Daoy (cell line): ENCODE measurements at regions not wholly inside any gene's neighbourhood (a gene's known extent, or its start where the extent isn't known, plus 50 kb on each side); places are given as distances from the start of the nearest gene placed in this dataset.

ENCODE experiments used
- DNase-seq: peaks from one replicate; pipeline ENCODE4 v3.0.0-alpha.2; 2015; ENCODE audit warnings: low read depth

DNA sequence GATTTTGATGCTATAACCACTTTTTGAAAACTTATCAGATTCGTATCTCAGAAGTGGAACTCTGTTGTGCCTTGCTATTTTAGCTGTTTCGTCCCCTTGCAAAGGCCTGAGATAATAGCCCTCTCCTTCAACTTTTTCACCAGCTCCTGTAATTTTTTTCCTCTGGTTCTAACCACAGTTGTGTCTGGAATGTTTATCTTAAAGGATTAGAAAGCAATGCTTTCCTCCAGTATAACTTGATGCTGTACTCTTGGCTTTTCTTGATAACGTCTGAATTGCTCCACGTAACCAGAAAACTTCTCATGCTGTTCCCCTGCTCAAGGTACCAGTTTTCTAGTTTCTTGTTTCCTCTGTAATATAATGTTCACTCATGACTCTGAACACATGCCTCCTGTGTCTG is 209.4 kb downstream of the DTWD2 start:
- no peak for DNase-seq

DNA sequence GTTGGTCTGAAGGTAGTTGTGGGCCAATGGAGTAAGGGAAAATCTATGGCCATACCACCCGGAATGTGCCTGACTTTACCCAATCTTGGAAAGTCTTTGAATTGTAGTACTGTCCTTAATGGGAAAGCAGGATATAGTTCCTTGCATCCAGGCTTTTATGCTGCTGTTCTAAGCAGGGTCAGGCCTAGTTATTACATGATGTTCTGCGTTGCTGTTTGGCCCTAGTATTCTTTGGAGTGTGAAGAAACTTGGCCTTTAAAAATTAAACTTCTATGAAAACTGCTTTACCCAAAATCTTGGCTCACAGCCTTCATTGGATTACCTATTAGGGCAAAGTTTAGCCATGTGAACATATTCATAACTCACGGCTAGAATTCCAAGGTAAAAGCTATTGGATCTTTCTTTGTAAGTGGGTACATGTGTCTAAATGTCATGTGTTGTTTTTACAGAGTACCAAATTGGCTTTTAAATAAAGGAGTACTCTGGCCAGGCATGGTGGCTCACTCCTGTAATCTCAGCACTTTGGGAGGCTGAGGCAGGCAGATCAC is 211.1 kb downstream of the DTWD2 start:
- no peak for DNase-seq

DNA sequence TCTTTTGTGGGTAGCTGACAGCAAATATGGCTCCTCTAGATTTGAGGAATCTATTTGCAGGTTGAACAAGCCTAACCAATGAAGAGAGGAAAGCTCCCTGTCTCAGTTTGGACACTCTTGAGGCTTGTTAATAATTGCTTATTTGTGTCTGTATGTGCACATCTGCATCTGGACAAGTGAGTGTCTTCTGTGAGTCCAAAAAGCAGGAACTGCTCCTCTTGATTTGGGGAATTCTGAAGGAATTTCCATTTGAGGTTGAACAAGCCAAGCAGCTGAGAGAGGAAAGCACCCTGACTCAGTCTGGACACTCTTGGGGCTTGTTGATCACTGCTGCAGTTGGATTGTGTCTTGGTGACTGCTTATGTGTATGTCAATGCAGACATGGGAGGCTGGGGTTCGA is 211.6 kb downstream of the DTWD2 start:
- DNase-seq: no peak

DNA sequence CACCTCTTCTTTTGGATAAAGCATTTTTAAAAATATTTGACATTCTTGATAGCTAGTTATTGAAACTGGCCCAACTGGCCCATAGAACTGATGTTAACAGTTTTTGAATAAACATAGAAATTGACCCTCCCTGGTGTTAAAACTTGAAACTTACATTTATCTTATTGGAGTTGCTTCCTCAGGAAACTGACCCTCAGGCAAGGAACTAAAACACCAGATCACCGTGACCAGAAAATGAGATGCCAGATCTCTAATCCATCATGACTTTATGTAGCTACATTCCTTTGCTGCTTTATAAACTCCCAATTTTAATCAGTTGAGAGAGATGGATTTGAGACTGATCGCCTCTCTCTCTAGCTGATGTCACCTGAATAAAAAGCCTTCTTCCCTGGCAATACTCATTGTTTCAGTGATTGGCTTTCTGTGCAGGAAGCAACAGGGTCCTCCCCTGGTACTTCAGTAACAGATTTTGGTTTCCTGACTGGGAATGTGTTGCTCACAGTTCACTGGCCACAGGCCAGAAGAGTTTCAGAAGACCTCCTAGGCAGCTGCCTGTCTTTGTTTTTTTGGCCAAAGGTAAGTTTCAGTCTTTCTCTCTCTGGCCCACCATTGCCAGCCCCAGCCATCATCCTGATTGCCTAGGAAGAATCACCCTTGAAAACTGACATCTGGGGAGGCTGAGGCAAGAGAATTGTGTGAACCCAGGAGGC is 212.4 kb downstream of the DTWD2 start:
- no peak for DNase-seq

DNA sequence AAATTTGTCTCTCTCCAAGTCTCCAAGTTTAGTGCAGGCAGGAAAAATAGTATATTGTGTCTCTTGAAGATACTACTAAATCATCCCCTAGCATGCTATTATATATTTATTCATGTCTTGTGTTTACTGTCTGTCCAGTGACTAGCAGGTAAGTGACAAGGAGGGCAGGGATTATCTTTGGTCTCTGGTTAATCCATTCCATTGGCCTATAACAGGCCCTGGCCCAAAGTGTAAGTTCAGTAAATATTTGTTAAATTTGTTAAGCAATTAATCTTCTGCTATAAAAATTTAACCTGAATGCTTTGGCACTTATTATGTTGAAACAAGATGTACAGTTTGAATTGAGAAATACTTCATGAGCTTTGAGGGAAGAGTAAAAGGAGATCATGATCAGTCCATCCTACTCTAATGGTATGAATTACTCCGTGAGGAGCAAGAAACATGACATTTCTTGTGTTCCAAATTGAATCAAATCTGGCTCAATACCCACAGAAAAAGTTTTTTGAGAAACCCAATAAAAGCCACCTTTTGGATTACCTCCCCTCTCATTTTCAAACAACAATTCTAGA is 219.7 kb downstream of the DTWD2 start:
- no peak for DNase-seq

DNA sequence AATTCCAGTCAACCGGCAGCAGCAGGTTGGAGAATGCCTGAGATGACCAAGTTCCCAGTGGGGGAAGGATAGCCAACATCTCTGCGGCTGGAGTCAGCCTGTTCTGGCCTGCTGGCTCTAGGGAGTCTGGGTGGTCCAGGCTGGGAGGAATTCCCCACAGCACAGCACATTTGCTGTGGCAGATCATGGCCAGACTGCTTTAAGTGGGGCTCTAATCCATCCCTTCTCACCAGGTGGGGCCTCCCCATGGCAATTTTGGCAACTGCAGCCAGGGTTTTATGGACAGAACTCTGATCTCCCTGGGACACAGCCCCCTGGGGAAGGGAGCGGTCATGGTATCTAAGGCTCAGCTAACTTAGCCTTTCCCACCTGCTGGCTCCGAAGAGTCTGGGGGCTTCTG is 226.1 kb downstream of the DTWD2 start:
- no peak for DNase-seq

DNA sequence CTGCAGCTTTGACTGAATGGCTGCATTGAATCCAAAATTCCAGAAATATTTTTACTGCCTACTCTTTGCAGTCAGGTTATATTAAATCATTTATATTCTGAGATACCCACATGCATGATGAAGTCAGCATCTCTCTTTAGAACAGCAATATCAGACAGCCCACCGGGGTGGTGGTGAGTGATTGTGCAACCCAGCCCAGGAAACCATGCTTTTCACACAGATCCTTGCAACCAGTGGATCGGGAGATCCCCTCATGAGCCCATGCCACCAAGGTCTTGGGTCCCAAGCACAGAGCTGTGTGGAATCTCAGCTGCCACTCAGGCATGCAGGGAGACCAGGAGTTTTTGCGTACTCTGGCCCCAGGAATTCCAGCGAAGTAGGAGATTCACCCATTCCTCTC is 226.5 kb downstream of the DTWD2 start:
- no peak for DNase-seq

DNA sequence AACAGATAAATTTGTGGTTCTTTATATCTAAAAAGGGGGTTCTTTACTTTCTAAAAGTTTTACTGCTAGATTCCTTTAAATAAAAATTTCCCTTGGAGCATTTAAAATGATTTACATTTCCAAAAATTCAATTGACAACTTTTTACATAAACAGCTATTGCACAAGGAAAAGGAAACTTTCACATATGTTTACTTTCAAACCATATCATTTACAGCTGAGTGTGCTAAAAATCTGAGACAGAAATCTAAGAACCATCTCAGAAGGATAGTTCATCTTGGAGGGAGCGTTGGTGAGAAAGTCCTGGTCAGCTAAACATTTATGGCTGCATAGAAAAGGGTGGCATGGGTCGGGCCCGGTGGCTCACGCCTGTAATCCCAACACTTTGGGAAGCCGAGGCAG is 235.4 kb downstream of the DTWD2 start:
- DNase-seq: no peak

DNA sequence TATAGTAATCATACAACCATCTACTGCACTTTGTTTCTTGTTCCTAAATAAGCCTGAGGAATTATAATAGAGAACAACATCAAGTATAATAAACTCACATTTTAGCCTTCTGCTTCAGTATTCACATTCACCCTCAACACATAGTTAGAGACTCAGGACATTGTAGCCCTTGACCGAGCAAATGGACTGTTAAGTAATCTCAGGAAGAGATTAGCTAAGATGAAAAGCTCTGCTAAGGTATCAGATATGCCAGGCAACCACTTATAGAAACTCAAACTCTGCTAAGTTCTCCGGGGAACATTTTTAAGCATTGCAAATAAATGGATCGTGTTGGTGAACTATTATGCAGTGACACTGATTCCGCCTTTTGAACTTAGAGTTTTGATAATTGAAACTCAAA is 252.0 kb downstream of the DTWD2 start:
- no peak for DNase-seq

DNA sequence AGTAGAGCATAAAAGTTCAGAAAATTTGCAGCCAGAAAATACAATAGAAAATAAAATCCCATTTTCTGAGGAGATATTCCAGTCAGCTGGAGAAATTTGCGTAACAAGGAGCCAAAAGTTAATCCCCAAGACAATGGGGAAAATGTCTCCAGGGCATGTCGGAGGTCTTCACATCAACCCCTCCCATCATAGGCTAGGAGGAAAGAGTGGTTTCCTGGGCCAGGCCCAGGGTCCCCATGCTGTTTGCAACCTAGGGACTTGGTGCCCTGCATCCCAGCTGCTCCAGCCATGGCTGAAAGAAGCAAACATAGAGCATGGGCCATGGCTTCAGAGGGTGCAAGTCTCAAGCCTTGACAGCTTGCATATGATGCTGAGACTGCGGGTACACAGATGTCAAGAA is 255.0 kb downstream of the DTWD2 start:
- no peak for DNase-seq

DNA sequence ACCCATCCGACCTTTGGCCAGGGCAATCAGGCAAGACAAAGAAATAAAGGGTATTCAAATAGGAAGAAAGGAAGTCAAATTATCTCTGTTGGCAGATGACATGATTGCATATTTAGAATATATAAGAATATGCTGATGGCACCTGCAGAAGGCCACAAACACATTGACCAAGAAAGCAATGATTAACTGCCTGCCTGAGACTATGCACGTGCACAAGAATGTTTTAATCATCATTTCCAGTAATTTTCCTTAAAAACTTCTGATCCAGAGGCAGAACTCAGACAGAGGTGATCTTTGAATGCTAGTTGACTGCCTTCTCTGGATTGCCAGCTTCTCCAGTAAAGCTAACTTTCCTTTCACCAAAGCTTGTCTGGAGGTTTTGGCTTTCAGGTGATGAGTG is 260.2 kb downstream of the DTWD2 start:
- DNase-seq: no peak

DNA sequence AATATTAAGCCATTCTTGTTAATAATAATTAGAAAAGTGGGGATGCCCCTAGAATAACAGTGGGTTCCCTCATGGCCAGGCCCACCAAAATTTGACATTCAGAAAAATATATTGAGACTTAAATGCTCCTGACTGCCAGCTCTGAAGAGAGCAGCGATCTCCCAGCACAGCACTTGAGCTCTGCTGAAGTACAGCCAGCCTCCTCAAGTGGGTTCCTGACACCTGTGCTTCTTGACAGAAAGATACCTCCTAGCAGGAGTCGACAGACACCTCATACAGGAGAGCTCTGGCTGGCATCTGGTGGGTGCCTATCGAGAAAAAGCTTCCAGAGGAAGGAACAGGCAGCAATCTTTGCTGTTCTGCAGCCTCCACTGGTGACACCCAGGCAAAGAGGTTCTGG is 261.5 kb downstream of the DTWD2 start:
- no peak for DNase-seq

DNA sequence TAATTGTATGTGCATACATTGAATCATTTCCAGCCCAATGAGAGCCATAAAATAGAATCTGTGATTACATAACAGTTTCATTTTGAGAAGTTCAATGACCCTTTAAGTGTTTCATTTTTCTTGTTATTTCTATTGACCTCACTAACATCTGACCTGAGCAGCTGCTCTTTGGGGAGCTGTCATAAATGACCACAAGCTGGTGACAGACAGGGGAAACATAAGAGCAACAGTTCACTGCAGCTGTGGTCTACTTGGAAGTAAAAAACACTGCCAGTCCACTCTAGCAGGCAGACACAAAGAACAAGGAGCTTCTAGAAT is 265.4 kb downstream of the DTWD2 start:
- no peak for DNase-seq

DNA sequence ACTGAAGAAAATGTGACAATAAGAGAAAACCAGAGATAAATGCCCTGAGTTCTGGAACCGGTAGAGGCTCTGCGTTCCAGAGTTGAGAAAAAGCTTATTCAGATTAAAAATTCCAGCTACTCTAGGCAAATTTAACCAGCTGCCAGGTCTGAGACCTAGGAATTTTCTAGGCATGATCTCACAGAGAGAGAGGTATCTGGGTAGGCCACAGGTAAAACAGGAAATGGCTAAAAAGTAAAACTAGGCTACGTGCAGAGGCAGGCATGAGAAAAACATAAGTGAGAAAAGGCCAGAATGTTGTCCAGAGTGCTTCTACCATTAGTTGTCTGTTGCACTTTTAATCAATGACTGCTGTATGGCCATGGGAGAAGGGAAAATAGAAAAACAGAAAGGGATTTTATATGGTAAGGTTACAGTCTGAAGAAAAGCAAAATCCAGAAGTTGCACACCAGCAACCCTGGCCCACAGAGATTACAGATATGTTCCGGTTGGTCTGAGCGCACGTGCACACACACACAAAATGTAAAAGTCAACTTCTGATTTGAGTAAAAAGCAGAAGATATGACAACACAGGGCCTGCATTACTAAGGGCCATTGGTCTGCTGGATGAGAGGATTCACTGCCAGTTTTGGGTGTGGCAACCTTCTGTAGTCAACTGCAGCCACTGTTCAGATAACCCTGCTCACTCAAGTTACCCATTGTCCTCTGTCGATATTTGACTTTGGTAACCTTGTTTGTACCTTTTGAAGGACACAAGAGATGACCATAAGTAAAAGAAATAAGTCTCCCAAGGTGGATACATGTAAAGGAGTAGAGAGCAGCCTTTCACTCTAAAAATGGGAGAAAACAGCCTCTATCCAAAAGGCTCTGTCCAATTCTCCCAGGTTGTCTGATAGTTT is 266.0 kb downstream of the DTWD2 start:
- DNase-seq: no peak

DNA sequence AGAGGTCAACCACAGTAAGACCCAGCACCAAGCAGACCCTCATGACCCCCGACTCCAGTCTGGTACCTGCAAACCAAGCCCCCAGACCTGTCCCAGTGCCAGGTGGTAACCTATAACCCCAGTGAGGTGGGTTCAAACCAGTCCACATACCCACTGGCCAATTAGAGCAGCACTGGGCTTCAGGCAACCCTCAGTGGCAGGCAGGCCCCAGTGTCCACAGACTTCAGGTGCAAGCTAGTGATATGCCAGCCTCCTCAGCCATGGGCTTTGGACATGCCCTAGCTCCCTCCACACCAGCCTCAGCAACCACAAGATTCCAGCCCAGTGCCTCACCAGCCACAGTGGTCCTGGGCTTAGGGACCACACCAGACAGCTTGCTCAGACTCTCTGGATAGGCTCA is 276.6 kb downstream of the DTWD2 start:
- DNase-seq: no peak

DNA sequence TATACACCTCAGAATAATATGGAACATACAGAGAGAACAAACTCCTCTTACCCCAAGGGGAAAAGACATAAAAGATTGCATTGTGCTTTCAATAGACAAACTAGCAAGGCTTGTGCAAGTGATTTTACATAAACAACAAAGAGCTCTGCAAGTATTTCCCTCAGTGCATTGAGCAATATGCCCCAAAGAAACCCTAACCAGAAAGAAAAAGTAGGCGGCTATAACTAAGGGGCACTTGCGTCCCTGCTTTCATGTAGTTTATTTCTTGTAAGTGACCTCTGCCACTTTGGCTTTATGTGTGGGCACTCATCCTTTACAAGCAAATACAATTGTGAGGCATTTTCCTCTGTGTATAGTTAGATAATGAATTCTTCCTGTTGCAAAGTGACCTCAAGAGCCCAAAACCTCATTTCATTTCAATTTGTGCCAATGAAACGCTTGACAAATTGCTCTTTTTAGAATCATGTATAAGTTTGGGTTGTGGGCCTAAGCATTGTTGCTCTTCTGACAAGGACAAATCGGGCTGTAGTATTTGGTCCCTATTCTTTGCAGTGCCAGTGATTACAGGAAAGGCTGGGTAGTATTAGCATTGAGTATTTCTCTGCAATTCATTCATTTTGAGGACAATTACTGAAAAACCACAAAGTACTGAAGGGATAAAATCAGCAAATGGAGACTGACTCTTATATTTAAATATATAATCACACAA is 282.2 kb downstream of the DTWD2 start:
- no peak for DNase-seq

DNA sequence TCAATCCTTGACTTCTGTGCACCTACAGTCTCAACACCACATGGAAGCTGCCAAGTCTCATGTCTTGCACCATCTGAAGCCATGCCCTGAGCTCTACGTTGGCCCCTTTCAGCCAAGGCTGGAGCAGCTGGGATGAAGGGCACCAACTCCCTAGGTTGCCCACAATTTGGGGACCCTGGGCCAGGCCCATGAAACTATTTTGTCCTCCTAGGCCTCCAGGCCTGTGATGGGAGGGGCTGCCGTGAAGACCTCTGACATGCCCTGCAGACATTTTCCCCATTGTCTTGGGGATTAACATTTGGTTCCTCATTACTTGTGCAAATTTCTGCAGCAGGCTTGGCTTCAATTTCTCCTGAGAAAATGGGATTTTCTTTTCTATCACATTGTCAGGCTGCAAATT is 285.1 kb downstream of the DTWD2 start:
- DNase-seq: no peak

DNA sequence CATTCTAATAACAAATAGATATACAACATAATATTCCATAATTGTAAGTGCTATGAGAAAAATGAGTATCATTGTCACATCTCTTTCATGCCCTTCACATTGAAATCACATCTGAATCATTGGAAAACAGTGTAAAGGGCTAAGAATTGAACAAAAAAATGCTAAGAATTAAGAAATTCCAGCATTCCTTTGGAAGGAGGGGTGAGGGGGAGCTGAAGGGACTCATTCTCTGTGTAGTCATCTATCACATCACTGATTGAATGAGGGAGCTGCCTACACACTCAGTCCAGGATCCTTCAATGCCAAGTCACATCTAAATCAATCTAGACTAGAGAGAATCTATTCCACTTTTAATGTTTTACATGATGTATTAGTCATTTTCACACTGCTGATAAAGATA is 286.6 kb downstream of the DTWD2 start:
- no peak for DNase-seq

DNA sequence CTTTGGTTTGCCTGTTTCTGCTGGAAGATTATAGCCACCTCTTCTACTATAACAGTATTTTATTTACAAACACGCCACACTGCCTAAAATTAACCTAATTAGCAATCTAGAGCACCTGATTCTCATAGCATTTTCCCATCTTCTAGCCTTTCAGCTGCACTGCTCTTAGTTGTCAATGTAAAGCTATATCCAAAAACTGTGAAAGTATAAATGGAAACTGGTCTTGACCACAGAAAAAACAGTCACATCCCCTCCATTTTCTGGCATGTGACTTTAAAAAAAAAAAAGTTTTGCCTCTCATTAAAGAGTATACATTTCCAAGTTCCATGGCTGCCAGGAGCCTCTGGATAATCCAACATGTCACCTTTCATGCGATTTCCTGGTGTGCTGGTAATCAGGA is 287.8 kb downstream of the DTWD2 start:
- DNase-seq: no peak

DNA sequence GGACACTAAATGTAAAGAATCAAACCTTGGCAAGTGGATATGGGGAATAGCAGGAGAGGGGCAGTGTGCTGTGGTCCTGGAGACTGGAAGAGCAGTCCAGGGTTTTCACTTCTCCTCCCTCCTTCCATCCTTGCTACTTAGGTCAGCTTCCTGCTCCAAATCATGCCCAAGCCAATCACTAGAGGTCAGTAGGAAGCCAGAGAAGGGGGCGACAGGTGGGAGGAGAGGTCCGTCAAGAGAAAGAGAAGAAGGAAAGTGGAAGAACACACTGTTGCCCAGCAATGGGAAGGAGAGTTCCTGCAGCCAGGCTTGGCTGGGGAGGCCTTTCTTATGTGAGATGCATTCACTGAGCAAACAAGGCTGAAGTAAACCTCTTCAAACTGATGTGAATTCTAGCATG is 289.6 kb downstream of the DTWD2 start:
- DNase-seq: no peak

DNA sequence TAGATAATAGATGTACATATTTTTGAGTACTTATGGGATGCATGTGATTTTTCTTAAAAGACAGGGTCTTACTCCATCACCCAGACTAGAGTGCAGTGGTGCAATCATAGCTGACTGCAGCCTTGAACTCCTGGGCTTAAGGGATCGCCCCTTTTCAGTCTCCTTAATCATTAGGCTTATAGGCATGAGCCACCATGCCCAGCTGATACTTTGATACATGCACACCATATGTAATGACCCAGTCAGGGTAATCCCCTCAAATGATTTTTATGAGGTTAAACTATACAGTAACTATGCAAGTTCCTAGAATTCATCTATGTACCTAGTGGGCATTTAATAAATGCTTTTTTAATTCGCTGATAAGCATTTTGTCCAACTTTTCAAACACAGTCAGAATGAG is 292.3 kb downstream of the DTWD2 start:
- DNase-seq: no peak

DNA sequence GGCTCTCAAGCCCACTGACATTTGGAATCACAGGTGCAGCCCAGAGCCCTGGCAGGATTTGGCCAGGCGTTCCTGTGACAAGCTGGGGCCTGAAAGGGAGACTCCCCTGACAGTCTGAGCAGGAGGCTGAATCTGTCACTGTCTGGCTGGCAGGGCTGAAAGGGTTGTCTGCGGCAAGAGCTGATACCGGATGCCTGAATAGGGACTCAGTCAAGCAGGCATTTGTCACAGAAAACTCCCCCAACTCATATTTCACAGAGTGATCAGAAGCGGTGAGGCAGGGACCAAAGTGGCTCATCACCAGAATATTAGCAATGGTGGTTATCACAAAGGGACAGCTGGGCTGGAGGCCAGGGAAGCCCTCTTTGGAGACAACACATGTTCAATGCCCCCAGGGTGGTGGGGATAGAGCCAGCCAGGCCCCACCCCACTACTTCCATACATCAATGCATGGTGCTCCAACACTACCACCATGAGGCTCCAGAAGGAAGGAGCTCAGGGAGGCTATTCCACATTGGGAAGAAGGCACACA is 295.5 kb downstream of the DTWD2 start:
- DNase-seq: no peak
